Endothelial cell of umbilical vein (primary cell): ENCODE measurements at regions not wholly inside any gene's neighbourhood (a gene's known extent, or its start where the extent isn't known, plus 50 kb on each side); places are given as distances from the start of the nearest gene placed in this dataset.

Experiments used
- CTCF ChIP-seq, 2 donors: IDR thresholded peaks; 1 replicate in 1 of 2; 2 replicates in 1 of 2; pipeline ENCODE4 v1.5.1; 2011; ENCODE audit warnings: low read length in 2 of 2, mild to moderate bottlenecking in 2 of 2, moderate library complexity in 2 of 2, control low read depth in 1 of 2, inconsistent platforms in 1 of 2, low read depth in 1 of 2; ENCODE audit not compliant: insufficient read depth in 1 of 2; ENCODE audit errors: extremely low read depth in 1 of 2
- EZH2 ChIP-seq: IDR thresholded peaks from 2 replicates; pipeline ENCODE4 v1.6.1; 2012; ENCODE audit warnings: borderline replicate concordance, low read depth, mild to moderate bottlenecking, moderate library complexity, low read length, inconsistent platforms; ENCODE audit not compliant: severe bottlenecking
- GATA2 ChIP-seq: IDR thresholded peaks from 2 replicates; pipeline ENCODE4 v1.7.0; 2011; ENCODE audit warnings: low read depth, mild to moderate bottlenecking, moderate library complexity, mixed read lengths, low read length; ENCODE audit not compliant: insufficient read length, insufficient read depth
- MYC ChIP-seq: IDR thresholded peaks from one replicate; pipeline ENCODE4 v1.6.1; 2011; ENCODE audit warnings: mild to moderate bottlenecking, low read depth, low read length
- POLR2A ChIP-seq: IDR thresholded peaks from 2 replicates; pipeline ENCODE4 v1.6.1; 2012; ENCODE audit warnings: low read depth, mild to moderate bottlenecking, control low read depth, low read length
- POLR2AphosphoS5 ChIP-seq: IDR thresholded peaks from 2 replicates; pipeline ENCODE4 v1.6.1; 2012; ENCODE audit warnings: low read depth, mild to moderate bottlenecking, control low read depth, low read length, moderate library complexity; ENCODE audit not compliant: insufficient read depth

- TF ChIP-seq POLR2A (no peak), CTCF (IDR thresholded peaks at IDR 0.05; ENCODE audit: extremely low read depth in 1 of 2, insufficient read depth in 1 of 2, low read depth in 1 of 2, low read length in 2 of 2) (no peak), GATA2 (no peak), EZH2 (no peak), MYC (no peak), POLR2AphosphoS5 (no peak)
These were observed 336.9 kb upstream of the NR3C2 start for GRCh38 chr4:148778980-148779675.
